ENCODE measurements at regions not wholly inside any gene's neighbourhood (a gene's known extent, or its start where the extent isn't known, plus 50 kb on each side); places are given as distances from the start of the nearest gene placed in this dataset.

DNA sequence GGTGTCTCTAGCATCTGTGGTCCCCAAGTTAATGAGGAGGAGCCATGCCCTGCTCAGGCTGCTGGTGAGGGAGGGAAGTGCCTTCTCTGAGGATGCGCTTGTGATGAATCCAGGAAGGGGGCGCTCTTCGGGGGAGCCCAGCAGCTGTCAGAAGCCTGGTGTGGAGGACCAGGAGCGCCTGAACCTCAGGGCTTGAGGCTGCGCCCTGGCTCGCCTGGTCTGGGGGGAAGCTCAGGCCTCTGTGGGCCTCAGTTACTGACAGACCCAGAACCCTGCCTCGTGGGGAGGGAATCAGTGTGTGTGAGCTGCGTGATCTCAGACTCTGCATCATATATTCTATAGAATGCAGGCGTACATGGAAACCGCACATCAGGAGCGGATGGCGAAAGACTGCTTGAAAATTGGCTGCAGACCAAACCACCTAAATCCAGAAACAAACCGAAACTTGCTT is 126.1 kb downstream of the SEC14L1 start:
- DNase-seq (ENCODE audit: low read depth) = no peak

DNA sequence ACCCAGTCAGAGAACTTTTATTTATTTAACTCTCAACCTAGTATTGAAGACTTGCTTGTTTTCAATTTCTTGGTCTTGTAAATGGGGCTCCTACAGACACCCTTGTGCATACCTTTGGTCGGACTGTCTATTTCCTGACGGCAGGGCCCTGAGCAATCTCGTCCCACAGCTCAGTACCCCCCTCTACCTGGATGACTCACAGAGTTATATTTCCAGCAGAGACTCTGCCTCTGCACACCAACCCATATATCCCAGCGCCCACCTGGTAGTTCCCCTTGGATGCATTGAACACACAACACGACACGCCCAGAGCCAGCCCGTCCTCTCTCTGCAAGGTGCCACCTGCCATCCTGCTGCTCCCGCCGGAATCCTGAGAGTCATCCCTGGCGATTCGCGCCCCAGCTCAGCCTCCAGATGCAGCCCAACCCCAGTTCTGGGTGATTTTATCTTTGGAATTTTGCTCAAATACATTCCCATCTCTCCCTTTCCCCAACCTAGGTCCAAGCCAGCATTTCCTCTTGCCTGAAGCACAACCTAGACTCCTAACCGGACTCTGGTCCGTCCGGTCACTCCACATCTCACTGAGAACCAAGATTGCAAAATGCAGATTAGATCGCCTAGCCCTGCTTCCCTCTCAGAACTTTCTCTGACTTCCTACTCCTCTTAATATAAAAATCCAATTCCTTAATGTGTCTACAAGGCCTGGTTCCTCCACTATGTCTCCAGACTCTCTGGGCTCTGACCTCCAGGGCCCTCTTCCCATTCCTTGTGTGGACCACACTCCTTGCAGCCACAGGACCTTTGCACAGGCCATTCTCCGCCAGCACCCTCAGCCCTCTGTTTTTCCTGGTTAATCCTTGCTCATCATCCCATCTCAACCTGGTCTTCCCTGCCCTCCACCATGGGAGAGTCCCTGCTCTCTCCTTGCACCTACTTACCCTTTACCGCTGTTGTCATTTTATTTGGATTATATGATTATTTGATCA is 129.2 kb downstream of the SEC14L1 start:
- DNase-seq (ENCODE audit: low read depth) = no peak

DNA sequence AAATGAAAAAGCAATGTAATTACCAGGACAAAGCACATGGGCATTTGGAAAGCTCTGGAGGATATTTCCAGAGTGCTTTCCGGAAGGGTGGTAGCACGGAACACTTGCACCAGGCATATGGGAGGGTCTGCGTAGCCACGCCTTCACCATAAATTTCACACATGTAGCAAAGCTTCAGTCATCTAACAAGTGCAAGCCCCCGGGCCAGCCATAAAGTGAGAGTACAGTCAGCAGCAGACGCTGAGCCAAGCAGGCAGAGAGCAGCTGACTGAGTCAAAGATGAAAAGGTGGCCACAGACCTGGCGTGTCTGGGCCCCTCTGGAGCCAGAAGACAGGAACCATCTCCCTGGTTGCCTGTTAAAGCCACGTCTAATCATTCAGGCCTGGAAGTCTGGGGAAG is 130.6 kb downstream of the SEC14L1 start:
- DNase-seq (ENCODE audit: low read depth) = no peak

DNA sequence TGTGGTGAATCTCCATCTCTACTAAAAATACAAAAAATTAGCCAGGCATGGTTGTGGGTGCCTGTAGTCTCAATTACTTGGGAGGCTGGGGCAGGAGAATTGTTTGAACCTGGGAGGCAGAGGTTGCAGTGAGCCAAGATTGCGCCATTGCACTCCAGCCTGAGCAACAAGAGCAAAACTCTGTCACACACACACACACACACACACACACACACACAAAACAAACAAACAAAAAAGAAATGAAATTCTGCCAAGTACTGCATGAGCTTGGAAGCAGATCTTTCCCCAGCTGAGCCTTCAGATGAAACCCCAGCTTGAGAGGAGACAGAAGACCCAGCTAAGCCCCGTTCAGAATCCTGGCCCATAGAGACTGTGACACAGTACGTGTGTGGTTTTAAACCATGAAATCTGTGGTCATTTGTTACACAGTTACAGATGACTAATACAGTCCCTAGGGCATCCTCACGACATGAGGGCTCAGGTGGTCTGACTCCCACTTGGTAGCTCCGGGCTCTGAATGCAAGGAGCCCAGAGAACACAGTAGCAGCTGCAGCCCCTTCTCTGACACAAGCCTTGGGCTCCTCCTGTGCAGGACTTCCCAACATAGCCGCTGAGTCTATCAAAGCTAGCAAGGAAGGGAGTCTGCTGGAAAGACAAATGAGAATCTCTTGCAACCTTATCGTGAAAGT is 132.8 kb downstream of the SEC14L1 start:
- DNase-seq (ENCODE audit: low read depth) = no peak

DNA sequence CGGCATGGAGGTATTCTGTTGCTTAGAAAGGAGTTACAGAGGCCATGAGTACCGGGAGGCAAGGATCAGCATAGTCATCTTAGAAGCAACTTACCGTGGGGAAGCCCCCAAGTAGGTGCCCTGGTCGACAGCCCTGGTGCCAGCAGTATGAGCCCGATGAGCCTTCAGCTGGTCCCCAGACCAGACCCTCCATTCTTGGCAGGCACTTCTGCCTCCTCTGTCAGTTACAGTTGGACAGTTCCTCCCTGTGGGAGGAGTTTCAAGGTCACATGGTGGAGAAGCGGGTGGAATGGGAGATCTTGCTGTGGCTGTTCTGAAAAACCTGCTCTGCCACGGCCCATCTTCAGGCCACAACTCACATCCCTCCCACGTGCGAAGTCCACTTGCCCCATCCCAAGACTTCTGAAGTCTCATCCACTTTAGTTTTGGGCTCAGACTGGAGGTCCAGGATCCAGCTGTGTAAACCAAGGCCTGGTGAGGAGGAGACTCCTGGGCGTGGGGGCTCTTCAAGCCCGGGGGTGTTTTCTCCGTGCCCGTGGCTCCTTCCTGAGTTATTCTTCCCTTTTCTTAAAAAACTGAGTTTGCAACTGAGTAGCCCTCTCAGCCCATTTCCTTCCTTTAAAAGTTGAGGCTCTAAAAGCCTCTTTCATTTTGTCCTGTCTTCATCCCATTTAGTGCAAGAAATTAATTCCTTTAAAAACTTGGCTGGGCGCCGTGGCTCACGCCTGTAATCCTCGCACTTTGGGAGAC is 133.5 kb downstream of the SEC14L1 start:
- no peak for DNase-seq (ENCODE audit: low read depth)

DNA sequence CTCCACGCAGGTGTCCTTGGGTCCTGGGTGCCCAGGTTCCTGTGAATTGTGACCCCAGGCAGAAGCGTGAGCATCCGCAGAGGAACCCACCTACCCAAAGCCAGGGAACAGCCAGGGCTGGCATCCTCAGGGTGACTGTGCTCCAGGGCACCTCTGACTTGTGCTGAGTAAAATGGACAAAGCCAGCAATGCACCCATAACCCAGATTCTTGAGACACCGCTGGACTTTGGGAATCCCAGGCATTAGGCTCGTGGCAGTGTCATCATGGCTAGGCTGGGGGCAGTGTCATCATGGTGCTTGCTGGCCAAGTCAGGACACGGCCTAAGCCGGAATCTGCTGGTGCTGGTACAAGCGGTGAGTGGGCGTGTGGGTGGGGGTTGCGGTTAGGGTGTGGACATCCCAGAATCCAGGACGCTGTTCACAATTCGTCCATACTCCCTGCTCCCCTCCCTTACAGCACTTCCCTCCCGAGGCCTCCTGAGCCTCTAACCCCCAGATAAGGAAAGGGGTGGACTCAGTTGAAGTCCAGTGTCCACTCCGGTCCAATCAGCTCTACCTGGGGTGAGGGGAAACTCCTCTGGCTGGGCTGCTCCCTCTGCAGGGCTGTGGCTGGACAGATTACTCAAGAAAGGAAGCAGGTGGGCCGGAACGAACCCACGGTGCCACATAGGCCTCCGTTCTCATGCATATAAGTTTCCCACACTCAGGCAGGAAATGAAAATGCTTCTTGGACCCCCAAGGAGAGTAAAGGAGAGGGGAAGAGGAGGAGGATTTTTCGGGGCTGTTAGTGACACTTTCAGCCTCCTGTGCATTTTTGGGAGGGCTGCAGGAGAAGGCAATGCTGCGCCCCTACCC is 138.9 kb downstream of the SEC14L1 start:
- no peak for DNase-seq (ENCODE audit: low read depth)

DNA sequence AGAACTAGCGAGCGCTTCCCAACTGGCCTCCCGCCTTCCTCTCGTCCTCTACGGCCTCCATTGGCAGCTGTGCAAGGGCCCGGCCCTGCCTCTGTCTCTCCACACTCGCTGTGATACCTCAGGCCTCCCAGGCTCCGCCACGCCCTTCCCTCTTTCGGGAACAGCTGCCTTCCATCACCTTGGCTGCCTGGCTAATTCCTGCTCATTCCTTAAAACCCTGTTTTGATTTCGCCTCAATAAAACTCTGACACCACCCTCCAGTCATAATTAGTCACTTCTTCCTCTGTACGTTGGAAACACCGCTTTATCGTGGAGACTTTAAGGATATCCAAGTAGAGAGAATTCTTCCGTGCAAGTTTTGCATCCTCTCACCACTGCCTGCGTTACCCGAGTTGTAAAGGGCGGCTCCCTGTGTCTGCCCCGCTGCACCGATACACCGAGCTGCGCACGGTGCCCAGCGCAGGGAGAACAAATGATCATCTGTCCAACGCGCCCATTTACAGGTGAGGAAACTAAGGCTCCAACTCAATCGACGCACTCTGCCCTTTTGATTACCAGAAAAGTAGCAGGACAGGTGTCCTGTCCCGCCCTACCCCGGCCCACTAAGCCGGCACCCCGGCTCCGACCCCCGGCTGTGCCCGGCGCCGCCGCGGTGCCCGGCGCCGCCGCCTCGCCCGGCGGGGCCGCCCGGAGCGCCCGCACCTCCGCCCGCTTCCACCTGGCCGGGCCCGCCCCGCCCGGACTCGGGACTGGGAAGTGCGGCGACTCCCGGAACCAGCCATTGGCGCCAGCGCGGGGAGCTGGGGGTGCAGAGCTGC is 139.7 kb downstream of the SEC14L1 start:
- DNase-seq (ENCODE audit: low read depth) = no peak

DNA sequence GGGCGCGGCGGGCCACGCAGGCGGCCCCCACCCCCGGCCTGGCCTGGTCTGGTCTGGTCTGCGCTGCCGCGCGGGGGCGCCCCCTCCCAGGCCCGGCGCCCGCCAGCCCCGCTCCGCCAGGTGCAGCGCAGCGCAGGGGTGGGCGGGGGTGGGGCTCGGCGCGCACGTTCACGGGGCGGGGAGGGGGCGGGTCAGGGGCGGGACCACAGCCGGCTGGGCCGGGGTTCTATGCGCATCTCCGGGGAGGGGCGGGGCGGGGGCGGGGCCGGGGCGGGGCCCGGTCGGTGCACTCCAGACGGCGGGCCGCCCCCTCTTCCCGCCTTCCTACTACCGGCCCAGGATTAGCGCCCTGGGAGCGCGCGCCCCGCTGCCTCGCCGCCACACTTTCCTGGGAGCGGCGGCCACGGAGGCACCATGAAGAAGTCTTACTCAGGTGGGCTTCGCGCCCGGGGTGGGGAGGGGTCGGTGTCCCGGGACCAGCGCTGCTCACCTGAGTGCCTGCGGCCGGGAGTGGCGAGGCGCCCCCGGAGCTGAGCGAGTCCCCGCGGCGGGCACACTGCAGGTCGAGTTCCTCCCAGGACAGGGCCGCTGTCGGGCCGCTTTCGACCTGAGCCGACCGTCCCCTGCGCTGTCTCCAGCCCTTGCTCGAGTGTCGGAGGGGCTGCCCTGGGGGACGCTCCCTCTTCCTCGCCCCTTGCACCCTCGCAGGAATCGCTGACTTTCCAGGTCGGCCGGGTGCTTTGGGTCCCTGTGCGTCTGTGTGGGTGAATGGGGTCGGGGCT is 140.5 kb downstream of the SEC14L1 start:
- peak; percentile 46 for DNase-seq (ENCODE audit: low read depth)

DNA sequence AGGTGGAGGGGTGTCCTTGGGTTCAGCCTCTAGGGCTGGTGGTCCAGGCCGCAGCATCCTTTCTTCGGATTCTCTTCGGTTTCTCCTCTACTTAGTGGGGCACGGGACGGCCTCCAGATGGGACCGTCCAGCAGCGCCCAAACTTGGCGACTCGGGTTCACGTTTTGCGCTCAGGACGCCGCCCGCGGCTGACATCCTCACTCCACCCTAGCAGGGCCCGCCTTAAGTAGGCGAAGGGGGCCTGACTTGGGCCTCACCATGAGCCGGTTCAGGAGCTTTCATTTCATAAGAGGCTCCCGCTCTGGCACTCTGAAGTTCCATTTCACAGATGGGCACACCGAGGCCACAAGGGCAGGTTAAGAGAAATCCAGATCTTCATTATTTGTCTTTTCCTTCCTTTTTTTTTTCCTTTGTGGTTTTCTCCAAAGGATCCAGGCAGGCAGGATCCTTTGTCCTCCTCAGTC is 141.2 kb downstream of the SEC14L1 start:
- DNase-seq (ENCODE audit: low read depth) = no peak

DNA sequence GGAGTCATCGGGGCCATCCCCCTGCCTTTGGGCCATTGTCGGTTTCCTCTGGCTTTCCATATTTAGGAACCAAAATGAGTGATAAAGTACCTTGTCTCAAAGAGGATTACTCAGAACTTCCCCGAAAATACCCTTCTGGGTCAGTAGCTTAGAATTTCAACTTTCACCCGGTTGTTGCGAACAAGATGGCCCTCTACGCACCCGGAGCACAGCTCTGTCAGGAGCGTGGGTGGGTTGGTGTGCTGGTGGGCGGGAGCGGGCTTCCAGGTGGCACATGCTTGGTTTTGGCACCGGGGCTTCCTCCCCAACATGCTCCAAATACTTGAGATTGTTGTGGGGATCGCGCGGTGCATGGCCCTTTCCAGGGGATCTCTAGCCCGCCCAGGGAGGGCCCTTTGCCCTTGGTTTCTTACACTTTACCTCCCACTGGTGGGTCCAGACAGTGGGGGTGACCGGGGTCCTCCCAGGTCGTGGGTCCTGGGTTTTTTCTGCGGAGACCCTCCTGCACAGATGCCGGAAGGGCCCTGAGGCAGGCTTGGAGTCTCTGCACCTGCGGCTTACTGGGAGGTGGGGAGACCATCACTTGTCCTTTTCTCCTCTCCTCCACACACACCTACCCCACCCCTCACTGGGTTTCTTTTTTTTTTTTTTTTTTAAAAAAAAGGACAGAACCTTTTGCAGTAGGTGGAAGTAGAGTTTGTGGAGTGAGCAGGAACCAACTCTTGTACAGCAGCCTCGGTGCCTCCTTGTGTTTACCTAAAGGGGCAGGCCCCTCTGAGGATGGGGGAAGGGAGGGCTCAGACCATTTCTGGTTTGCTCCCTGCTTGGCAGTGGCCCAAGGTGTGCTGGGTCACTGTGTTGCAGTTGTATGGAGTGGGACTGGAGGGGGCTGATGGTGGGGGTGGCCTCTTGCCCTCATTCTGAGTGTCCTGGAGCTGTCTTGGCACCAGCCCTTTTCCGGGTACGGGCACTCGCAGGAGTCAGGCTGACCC is 142.1 kb downstream of the SEC14L1 start:
- DNase-seq (ENCODE audit: low read depth) = no peak

DNA sequence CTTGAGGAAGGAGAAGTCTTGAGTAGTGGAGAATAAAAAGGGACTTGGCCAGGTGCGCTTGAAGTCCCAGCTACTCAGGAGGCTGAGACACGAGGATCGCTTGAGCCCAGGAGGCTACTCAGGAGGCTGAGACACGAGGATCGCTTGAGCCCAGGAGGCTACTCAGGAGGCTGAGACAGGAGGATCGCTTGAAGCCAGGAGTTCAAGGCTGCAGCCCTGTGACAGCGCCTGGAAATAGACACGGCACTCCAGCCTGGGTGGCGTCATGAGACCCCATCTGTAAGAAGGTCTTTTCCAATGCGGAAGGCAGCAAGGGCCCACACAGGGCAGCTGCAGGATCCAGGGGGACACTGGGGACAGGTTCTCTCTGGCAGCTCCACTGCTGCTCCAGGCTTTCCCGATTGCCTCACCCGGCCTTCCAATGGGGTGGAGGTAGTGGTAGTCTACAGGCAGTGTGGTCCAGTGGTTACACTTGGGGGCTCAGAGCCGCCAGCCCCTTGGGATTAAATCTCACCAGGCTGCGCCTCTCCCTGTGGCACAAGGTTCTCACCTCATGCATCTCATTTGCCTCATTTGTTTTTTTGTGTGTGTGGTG is 143.4 kb downstream of the SEC14L1 start:
- DNase-seq (ENCODE audit: low read depth) = no peak

DNA sequence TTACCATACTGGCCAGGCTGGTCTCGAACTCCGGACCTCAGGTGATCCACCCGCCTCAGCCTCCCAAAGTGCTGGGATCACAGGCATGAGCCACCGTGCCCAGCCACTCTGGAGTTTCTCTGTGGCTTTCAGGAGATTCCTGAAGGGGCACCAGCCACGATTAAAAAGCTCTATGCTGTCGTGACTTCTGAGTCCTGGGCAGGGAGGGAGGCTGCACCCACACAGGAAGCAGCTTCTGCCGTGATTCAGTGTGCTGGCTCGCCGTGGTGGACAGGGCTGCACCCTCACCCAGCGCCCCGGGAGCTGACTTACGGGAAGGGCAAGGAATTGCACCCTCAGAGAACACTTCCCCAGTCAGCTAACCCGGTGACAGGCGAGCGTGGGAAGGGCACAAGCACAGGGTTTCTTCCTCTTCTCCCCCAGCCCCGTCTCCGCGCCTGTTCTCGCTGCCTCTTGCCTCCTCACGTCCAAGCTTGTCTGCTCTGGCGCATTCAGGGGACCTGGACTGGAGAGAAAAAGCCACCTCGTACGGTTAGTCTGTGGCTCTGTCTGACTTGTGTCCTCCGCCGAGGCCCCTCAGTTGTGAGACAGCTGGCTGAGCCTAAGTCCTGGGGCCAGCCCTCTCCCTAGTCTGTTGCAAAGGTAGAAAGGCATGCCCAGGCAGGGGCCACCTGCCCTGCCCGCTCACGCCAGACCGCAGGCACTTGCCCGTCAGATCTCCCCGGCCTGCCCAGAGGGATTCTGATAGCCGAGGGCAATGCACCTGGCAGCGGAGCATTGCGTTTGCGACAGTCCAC is 145.0 kb downstream of the SEC14L1 start:
- DNase-seq (ENCODE audit: low read depth) = no peak

DNA sequence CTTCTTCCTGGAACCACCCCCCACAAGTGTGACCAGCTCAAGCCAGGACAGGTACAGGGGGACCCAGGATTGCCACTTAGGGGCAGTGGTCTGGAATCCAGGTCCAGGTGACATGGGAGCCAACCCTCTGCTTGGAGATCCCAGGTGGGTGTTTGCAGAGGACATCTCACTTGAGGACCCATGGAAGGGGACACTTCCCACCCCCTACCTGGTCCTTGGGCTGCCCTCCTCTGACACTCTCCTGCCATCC is 145.5 kb downstream of the SEC14L1 start:
- DNase-seq (ENCODE audit: low read depth) = no peak

DNA sequence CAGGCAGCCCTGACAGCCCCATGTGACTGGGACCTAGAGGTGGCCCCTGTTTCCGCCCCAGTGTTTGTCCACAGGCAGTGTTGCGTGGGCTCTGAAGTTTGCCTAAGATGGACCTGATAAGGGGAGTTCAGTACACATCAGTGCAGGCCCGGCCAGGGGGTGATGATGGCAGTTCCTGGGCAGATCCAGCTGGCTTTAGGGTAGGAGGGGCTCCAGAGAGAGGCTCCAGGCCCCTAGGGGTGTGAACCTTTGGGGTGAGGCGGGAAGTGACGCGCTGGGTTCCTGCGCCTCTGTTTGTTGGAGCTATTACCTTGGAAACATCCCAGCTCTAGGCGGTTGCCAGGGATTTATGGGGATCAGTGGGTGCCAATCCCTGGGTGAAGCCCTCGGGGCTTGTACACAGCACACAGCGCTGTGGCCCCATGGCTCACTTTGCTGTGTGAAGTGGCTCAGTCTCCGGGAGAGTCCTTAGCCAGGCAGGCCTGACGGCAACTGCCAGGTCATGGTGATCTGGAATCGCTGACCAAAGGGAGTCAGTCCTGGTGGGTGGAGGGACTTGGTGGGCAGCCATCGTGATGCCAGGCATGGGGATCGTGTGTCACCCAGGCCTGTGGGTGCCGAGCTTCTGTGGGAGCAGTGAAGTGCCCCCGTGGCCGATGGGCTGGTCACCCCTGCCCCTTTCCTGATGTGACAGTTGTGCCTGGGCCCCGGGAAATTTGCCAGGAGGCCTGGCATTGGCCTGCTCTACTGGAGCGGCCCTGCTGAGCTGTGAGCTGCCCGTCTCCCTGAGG is 146.1 kb downstream of the SEC14L1 start:
- no peak for DNase-seq (ENCODE audit: low read depth)

DNA sequence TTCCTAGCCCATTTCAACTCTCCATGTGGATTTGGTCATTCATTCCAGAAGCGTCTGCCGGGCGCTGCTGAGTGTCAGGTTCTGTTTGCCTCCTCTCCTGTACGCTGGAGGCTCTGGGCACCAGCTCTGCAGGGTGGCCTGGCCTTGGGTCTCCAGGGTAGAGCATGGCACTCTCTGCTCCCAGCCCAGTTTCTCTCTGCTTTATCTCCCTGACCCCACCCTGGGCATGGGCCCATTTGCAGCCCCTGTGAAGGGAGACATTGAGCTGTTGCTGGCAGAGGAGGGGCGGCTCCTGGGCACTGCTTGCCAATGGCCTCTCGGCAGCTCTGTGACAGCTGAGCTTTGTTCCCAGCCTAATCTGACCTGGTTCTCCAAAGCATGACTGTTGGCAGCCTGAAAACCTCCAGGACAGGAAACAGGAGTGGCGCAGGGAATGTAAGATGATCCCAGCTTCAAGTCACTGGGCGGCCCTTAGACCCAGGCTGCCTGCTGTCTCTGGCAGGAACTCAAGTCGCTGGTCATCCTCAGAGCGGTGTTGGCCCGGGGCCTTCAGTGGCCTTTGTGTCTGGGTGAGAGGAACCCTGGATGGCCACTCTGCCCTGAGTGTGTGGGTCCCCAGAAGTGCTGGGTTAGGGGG is 146.8 kb downstream of the SEC14L1 start:
- DNase-seq (ENCODE audit: low read depth) = no peak

DNA sequence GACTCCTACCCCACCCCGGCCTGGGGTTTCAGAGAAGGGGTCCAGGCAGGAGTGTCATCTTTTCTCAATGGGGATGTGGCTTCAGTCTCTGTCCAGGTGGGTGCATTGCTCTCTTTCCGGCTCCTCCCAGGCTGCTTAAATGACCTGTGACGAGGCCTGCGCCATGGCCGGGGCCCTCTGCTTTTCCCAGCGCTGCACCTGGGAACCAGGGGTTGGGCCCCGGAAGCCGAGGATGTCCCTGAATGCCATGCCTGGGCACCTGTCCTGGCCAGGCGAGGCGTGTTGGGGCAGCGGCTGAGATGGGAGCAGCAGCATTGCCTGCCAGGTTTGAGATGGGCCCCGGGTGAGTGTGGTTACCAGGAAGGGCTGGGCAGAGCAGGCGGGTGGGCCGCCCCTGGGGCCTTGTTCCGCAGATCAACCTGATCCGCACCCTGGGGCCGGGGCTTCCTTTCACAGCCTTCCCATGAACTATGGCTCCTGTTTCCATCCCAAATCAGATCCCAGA is 147.4 kb downstream of the SEC14L1 start:
- DNase-seq (ENCODE audit: low read depth) = no peak
